AG09319 (cell line): ENCODE measurements at regions not wholly inside any gene's neighbourhood (a gene's known extent, or its start where the extent isn't known, plus 50 kb on each side); places are given as distances from the start of the nearest gene placed in this dataset.

Source experiments
- DNase-seq: peaks from one replicate; pipeline ENCODE4 v3.0.0-alpha.2; 2010; ENCODE audit warnings: low read depth; ENCODE audit errors: extremely low read depth
- TF ChIP-seq, protein P1 (sequence below): IDR thresholded peaks from 2 replicates; pipeline ENCODE4 v1.5.1; 2011; ENCODE audit warnings: low read depth, mild to moderate bottlenecking, inconsistent platforms, low read length, moderate library complexity

DNA sequence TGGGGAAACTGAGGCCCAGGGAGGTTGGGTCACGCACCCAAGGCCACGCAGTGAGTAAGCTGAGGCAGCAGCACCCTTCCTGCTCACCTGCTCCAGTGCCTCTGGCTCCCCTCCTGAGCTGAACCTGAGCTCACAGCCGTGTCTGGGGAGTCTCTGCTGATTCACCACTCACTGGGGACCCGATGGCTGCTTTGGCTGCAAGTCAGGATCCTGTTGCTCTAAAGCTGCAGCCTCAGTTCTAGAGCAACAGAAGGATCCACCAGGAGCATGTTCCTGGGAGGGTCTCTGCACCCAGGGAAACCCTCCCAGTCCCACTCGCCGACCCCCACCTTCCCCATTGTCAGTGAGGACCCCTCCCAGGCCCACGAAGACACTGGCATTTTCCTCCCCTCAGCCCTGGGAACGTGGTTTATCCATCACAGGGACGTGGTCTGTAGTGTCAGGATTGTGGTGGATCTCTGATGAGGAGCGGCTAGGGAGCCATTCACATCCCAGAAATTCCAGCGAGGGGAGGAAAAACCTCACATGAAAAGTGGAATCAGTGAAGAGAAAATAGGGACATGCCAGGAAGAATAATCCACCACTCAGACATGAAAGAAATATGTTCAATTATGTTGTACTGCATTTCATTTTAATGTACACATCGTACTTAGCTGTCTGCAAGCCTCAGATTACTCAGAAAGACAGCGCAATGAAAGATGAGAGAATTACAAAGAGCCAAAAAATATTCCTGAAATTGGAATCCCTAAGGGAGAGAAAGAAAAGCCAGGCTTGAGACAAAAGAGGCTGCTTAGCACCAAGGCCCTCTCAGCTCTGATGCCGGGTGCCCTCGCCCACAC, 447.2 kb downstream of the MATN1 start:
- TF ChIP-seq, protein P1, sequence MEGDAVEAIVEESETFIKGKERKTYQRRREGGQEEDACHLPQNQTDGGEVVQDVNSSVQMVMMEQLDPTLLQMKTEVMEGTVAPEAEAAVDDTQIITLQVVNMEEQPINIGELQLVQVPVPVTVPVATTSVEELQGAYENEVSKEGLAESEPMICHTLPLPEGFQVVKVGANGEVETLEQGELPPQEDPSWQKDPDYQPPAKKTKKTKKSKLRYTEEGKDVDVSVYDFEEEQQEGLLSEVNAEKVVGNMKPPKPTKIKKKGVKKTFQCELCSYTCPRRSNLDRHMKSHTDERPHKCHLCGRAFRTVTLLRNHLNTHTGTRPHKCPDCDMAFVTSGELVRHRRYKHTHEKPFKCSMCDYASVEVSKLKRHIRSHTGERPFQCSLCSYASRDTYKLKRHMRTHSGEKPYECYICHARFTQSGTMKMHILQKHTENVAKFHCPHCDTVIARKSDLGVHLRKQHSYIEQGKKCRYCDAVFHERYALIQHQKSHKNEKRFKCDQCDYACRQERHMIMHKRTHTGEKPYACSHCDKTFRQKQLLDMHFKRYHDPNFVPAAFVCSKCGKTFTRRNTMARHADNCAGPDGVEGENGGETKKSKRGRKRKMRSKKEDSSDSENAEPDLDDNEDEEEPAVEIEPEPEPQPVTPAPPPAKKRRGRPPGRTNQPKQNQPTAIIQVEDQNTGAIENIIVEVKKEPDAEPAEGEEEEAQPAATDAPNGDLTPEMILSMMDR, result no peak
- no peak for DNase-seq

- DNase-seq, result no peak
- TF ChIP-seq, protein P1, result no peak
These were observed 448.3 kb downstream of the MATN1 start for GRCh38 chr1:30274976-30275621.

DNA sequence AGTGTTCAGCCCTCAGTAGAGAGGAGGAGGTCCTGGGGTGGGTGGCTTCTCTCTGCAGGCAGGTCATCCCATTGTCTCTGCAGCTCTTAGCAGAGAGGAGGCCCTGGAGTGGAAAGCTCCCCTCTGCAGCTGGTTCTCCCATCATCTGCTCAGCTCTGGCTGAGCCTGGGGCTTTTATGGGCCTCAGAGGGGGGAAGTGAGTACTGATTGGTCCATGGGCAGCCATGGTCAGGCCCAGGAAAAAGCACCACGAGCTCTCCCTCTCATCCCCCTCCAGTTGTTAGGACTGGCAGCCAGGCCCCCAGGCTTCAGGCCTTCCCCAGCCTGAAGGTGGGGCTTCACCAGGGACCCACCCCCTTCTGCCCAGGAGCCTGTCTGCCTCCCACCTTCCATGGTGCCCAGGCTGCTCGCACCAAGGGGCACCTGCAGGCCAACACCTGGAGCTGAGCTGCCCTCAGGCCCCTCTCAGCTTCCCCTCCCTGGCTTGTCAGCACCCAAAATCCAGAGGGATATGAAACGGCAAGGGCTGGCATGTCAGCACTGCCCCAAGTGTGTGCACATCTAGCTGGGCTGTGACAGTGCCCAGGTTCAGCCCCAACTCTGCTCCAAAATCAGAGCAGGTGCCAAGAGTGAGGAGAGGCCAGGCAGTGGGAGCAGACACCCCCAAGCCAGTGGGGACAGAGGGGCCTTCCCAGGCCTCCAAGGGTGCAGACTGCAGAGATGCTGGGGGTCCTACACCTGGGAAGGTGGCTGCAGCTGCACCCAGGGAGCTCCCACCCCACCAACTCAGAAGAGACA, 449.0 kb downstream of the MATN1 start:
- no peak for DNase-seq
- TF ChIP-seq, protein P1, result no peak

GRCh38 chr1:30273456-30273855, 449.9 kb downstream of the MATN1 start:
- TF ChIP-seq, protein P1, result no peak
- no peak for DNase-seq

DNA sequence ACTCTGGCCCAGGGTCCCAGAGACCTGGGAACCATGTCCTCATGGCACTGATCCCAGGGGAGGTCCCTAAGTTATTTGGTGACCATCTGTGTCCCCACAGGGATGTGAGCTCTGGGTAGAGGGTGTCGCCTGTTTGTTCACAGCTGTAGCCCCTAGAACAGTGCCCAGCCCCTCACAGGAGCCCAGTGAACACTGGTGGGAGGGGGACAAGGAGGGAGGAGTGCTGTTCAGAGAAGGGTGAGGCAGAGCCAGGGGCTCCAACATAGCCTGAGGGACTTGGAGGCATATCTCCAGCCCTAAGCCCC, 450.4 kb downstream of the MATN1 start:
- TF ChIP-seq, protein P1, result no peak

GRCh38 chr1:30272277-30273020, 450.9 kb downstream of the MATN1 start:
- TF ChIP-seq, protein P1, result no peak

More for the DNA sequence above, 450.4 kb downstream of the MATN1 start:
- no peak for DNase-seq

More at GRCh38 chr1:30272277-30273020, 450.9 kb downstream of the MATN1 start:
- DNase-seq, result no peak
